NCI-H2227 (cell line): ENCODE measurements at regions not wholly inside any gene's neighbourhood (a gene's known extent, or its start where the extent isn't known, plus 50 kb on each side); places are given as distances from the start of the nearest gene placed in this dataset.
"Not testable (repeated sequence)": the region's sequence is repeated elsewhere in the genome, so short reads cannot be mapped to it uniquely, and the experiment has no call there.

Source experiments
- DNase-seq: peaks from one replicate; lab custom pipeline; 2025; ENCODE audit not compliant: unreplicated experiment; lab: John Stamatoyannopoulos, UW

- no peak for DNase-seq
Measured at GRCh38 chr12:90515199-90516175, 439.5 kb downstream of the CCER1 start.

- no peak for DNase-seq
Measured at GRCh38 chr12:90514325-90514724, 440.7 kb downstream of the CCER1 start.

GRCh38 chr12:90512518-90512917 is 442.5 kb downstream of the CCER1 start:
- no peak for DNase-seq

- DNase-seq: no peak
Measured at GRCh38 chr12:90510948-90511347, 444.0 kb downstream of the CCER1 start.

GRCh38 chr12:90504806-90505205 is 450.2 kb downstream of the CCER1 start:
- no peak for DNase-seq

GRCh38 chr12:90502070-90502469 is 452.9 kb downstream of the CCER1 start:
- no peak for DNase-seq

- no peak for DNase-seq
Measured at GRCh38 chr12:90501412-90501811, 453.6 kb downstream of the CCER1 start.

DNA sequence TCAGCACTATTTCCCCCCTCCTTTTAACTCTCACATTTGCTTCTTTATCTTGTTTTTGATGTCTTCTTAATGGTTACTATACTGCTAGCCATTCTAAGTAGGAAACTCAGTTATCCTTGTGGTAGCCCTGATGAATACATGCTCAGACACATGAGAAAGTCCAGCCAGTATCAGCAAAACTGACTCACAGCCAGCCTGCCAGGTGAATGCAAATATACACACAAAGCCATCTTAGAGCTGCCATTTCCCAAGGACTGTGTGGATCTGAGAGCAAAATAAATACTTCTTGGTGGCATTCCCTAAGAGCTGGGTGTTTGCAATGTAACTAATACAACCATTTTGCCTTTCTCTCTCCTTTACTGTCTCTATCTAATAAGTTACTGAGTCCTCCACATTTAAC is 455.2 kb downstream of the CCER1 start:
- DNase-seq: no peak

- no peak for DNase-seq
Measured at GRCh38 chr12:90497923-90498545, 456.9 kb downstream of the CCER1 start.

DNA sequence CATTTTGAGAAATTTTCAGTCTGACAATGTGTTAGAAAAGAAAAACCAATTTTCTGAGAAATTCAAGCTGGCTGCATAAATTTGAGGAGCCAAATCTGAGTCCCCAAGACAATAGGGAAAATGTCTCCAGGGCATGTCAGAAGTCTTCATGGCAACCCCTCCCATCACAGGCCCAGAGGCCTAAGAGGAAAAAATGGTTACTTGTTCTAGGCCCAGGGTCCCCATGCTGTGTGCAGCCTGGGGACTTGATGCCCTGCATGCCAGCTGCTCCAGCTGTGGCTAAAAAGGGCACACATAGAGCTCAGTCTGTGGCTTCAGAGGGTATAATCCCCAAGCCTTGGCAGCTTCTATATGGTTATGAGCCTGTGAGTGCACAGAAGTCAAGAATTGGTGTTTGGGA is 464.6 kb downstream of the CCER1 start:
- no peak for DNase-seq

DNA sequence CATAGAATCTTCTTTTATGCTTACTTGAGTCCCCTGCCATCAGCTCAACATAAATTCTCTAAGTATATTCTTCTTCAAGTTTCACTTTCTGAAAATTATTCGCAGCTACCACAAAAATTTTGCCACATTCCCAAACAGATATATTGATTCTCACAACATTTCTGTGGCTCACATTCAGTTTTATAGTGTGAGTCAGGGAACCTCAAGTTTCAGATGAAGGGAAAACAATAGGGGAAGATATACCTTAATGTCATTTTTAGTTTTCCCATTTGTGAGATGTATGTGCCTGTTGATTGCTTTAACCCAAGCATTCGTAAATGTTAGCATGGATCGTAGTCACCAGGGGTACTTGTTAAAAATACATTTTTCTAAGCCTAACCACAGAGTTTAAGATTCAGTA is 465.8 kb downstream of the CCER1 start:
- no peak for DNase-seq

DNA sequence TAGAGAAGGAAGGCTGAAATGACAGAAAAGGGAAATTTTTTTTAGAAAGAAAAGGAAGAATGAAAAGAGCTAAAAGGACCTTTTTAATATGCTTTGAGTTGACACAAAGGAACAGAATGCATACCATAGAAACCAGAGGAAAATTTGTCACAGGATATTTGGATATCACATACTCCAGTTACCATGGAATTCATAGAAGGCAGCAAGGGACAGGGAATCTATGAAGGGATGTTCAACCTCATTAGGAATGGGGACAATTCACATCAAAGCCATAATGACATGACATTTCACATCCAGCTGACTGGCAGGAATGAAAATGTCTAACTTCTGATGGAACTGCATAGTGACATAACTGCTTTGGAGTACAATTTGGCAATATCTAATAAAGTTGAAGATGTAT is 469.4 kb downstream of the CCER1 start:
- DNase-seq: no peak

DNA sequence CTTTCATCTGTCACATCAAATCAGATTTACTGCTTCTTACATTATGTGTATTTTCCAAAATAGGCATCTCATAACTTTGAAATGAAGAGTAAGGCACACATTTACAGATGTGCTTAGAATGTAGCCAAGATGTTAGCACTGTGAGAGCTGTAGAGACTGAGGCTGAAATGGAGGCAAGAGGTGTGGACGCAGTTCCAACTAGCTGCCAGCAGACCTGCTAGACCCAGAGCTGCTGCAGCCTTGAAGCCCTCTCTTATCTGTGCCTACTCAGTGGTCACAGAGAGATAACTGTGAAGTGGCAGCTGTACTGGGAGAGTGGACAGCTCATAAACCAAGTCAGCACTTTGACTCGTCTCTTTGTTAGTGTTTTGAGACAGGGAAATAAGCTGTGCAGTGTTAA is 470.9 kb downstream of the CCER1 start:
- no peak for DNase-seq

- DNase-seq: no peak
Measured at GRCh38 chr12:90481748-90482147, 473.2 kb downstream of the CCER1 start.

DNA sequence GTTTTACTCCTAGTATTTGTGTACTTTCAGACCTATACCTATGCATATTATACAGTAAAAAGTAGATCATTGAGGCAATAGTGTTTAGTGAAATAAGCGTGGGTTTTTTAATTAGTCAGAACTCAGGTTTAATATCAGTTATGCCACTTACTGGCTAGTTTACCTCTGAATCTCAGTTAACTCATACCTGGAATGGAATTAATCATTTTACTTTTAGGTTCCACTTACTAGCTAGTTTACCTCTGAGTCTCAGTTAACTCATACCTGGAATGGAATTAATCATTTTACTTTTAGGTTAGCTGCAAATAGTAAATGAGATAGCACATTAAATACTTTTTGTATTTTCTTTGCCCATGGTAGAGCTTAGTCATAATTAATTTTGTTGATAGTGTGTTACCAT is 475.7 kb downstream of the CCER1 start:
- DNase-seq: no peak

DNA sequence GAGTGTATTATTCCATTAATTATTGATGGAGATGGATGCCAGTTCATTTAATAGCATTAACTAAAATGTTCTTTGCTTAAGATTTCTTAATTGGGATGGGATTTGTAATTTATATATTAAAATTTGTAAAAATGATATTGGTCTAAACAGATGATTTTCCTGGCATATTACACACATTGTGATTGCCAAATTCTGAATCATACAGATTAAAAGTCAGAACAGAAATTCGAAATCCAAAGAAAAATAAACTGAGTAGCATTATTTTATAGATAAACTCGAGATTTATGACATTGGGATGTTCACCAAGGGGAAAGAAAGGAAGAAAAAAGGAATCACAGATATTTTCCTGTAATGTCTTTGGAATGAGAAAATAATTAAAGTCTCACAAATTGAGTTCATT is 481.1 kb downstream of the CCER1 start:
- no peak for DNase-seq

- DNase-seq: no peak
Measured at GRCh38 chr12:90460681-90461080, 494.3 kb downstream of the CCER1 start.

GRCh38 chr12:90456248-90456647 is 498.7 kb downstream of the CCER1 start:
- no peak for DNase-seq

DNA sequence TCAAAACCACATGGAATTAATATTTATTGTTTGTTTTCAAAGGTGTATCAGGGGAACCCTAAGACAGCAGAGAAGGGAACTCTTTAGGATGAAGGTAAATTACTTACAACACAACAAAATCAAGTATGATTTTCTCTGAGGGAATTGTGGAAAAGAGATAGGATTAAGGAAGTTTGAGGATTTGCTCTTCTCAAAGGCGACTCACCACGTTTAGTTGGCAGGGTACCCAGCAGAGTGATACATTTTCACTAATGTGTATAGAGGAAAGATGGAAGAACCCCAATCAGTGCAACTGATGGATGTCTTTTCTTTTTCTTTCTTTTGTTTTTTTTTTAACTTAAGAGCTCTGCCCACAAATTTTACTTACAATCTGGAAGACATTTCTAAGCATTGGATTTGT is 499.2 kb downstream of the CCER1 start:
- DNase-seq: no peak

DNA sequence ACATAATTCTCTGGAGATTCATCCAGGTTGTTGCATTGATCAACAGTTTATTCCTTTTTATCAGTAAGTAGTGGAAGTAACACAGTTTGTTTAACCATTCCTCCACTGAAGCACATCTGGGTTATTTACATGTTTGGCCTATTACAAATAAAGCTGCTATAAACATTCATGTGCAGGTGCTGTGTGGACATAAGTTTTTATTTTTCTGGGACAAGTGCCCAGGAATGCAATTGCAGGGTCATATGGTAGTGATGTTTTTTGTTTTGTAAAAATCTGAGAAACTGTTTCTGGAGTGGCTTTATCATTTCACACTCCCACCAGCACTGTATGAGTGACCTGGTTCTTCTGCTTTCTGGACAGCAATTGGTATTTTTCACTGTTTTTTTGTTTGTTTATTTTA is 505.4 kb downstream of the CCER1 start:
- DNase-seq: no peak

DNA sequence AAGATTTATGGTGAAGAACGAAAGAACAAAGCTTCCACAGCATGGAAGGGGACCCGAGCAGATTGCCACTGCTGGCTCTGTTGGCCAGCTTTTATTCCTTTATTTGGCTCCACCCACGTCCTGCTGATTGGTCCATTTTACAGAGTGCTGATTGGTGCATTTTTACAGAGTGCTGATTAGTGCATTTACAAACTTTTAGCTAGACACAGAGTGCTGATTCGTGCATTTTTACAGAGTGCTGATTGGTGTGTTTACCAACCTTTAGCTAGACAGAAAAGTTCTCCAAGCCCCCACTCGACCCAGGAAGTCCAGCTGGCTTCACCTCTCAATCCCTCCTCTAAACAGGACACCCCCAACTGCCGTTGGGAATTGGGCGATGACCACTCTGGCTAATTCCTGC is 511.5 kb downstream of the CCER1 start:
- not testable (repeated sequence) for DNase-seq

DNA sequence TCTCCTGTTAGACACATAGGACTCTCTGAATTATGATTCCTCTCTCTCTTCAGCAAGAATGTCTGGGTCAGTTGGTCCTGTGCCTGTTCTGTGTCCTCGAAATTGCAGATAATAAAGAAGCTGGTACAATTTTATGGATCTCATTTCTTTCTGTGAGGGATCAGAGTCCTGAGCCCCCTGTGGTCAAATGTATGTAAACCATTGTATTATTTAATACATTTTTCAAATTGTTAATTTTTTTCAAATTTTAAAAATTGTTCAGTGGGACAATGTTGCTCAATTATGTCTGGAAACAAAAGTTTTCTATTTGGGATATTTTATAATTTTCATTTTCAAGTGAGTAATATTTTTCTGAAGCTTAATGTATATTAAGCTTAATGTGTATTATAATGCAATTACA is 513.5 kb downstream of the CCER1 start:
- DNase-seq: no peak
